GM19351 (cell line): ENCODE measurements at regions not wholly inside any gene's neighbourhood (a gene's known extent, or its start where the extent isn't known, plus 50 kb on each side); places are given as distances from the start of the nearest gene placed in this dataset.

ENCODE experiments used
- ATAC-seq: cut with Tn5 transposase; IDR thresholded peaks from one replicate; pipeline ENCODE4 v1.9.1; 2021; ENCODE audit warnings: mild to moderate bottlenecking, moderate library complexity; ENCODE audit not compliant: unreplicated experiment

DNA sequence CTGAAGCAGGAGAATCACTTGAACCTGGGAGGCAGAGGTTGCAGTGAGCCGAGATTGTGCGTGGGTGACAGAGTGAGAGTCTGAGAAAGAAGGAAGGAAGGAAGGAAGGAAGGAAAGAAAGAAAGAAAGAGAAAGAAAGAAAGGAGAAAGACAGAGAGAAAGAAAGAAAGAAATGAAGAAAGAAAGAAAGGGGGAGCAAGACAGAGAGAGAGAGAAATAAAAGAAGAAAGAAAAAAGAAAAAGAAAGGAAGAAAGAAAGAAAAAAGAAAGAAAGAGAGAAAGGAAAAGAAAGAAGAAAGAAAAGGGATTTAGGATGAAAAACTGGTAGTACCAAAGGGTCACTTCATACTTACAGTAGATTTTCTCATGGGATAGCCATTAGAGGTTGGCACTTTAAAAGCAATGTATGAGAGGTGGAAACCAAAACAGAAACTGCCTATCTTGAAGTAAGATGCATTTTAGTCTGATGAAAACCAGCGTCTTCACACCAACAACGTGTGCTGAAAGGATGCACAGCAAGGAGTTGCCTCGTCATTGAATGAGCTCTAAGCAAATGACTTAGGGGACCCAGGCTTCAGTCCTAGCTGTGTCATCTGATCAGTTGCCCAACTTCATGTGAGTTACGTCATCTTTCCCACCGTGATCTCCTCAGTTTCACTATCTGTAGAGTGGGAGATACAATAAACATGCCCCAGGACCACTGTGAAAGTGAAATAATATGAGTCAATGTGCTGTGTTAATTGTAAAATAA lies 133.9 kb upstream of the NEDD9 start:
- peak; percentile 83 for ATAC-seq

DNA sequence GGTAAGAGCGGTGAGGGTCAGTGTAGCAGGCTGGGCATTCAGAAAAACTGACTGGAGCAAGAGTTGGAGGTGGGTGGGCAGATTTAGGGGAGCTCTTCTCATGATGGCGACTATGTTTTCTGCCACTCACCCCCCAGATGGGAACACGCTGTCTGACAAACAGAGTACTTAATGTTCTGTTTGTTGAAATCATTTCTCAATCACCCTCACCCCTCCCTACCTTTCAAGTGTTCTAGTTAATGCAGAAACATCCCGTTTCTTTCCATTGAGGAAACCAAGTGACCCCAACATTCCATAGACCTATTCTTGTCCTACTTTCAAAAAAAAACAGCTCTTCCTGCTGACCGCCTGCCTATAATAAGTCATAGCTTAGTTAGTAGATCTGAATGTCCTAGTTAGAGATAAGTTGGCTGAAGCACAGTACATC lies 132.5 kb upstream of the NEDD9 start:
- no peak for ATAC-seq

DNA sequence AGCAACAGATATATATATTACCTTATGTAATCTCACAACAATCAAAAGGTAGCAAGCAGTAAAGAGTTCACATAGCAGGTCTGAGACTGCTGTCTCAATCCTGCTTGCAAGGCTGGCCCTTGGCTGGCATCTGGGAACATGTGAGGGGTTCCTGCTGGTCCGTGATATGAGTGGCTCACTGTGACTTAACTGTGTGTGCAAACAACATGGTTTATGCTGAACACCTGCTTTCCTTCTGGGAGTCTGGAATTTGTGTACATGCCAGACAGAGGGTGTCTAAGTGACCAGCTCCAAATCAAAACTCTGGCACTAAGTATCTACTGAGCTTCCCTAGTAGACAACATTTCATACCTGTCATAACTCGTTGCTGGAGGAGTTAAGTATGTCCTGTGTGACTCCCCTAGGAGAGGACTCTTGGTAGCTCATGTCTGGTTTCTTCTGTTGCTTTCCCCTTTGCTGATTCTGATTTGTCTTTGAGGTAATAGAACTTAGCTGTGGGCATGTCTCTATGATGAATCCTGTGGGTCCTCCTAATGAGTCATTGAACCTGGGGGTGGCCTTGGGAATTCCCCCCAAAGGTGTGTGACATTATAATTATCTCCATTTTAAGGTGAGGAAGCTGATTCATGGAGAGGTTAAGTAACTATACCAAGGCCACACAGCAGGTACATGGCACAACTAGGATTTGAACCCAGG lies 131.6 kb upstream of the NEDD9 start:
- no peak for ATAC-seq

DNA sequence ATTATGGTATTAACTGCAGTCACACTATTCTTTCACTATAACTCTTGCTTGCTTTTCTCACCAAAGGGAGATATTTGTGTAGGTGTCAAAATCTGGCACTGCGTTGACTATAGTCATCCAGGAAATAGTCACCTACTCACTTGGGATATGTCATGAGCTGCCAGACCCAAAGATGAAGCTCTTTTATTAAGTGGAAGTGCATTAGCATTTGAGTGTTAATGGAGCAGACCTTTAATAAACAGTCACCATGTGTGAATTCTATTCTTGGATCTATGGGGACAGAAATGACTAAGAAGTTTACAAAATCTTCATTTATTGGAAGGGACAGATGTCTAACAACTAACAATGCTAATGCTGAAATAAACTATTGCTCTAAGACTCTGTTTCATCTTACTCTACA lies 130.1 kb upstream of the NEDD9 start:
- ATAC-seq = no peak

DNA sequence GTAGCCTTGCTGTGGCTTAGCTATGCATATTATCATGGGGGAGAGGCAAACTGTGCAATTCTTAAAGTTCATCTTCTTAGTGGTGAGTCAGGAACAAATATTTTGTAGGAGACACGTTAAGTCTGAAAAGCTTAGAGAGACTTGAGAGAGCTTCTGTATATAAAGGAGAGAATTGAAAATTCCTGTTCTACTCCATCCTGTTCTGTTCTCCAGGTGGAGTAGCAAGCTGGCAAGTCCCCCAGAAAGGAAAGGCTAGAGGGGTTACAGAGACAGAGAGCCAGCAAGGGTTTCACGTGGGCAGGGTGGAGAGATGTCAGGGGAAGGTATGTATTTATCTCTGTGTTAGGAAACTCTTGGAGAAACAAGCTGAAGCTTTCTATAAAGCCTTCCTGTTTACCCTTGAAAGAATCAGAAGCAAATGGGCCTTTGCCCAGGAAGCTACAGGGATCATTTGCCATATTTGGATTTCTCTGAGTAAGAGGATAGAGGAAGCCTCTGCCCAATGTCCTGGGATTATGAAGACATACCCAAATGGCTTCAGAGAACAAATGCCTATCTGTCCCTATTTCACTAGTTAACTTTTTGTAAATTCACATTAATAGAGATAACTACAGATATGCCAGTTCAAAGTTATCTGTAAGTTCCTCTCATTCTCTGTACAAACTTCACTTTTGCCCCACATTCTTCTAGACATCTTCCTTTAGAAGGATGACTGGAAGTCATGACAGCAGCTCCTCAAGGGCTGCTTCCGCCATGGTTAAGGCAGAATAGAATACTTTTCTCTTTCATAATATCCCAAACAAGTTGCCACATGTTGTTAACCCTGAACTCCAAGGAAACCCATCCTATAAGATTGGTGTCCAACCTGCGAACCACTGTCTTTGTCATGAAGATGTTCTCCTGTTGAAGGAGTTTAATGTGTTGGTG lies 126.7 kb upstream of the NEDD9 start:
- no peak for ATAC-seq

DNA sequence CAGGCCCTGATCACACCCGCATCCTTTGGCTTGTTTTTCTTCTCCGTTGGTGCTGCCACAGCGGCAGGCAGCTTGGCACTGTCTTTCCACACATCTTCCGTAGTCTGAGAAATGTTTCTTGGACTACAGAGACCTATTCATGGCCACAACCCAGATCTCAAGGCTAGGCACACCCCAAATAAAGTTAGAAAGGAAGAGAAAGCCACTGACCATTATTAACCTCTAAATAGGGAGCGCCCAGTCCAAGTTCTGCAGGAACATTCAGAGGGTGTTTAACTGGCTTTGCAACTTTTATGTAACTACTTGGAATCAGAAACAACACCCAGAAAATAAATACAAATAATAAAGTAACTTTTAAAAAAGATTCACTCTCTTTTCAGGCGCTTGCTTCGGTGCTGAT lies 124.8 kb upstream of the NEDD9 start:
- no peak for ATAC-seq

DNA sequence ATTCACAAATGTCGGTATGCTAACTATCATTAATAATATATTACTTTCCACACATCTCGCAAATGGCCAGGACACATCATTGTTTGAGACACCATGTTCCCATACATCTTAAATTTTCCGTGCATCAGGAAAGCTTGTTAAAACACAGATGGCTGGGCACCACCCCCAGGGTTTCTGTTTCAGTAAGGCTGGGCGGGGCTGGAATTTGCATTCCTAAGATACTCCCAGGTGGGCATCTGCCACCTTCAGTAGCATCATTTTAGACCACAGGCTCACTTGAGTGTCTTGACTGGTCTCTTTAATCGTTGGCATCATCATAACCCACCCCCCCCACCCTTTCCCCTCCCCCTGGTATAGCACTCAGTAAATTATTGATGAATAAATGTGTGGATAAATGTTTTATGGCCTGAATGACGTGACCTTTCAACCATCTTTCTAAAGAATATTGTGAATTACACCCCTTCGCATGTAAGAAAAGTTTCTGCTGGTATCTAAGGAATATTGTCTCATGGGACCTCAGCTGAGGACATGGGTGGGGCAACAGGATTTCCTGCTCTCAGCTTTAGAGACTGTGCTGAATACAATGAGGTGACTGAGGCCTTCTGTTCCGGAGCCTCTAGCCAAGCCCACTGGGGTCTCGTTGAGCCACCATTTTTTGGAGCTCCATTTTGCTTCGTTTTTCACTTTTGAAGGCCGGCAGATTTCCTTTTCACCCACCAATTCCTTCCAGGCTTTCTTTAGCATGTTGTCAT lies 124.1 kb upstream of the NEDD9 start:
- ATAC-seq = no peak

DNA sequence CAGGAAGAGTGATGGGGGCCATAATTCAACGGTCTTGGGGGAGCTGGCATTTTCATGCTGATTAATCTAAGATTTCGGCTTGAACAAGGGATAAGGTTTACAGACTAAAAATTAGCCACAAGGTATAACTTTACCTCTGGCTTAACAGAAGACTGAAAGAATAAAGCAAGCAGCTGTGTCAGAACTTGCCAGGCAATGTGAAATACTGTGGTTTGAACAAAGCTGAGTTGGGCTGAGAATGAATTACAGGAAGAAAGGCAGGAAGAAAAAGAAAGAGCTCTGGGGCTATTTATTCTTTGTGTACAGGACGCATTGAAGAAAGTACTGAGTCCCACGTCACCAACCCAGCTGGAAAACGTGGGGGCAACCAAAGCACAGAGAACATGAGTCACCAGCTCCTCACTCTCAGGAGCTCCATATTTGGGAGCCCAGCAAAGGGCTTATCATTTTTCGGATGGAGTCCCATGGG lies 121.5 kb upstream of the NEDD9 start:
- ATAC-seq = no peak

DNA sequence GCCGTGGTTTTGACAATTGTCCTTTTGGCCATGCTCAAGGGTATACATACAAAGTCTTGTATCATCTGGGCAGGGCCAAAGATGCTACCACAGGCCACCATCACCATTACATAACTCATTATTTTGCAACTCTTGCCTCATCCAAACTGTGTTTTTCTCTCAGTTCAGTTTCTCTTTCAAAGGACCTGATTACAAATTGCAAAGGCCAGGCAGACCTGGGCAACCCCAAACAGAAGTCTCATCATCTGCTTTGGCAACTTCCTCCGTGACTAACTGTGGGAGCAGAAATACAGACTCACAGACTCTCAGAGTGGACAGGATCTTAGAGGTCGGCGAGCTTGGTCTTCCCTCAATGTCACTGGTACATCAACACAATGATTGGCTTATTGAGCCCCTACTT lies 117.8 kb upstream of the NEDD9 start:
- ATAC-seq = no peak

DNA sequence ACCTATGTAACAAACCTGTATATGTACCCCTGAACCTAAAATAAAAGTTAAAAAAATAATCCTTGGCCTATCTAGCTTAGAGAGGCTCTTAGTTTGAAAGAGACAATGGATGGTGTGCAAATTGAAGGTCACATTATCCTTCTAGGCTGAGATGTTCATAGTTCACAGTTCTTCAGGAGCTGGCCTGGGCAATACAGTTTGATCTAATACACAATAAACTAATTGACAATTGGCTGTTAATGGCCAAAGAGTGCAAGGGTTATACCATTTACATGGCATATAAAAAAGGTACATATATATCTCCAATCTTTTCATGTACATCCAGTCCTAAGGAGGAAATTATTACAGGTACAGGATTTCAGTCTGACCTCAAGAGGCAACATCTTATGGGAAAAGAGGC lies 117.4 kb upstream of the NEDD9 start:
- no peak for ATAC-seq

DNA sequence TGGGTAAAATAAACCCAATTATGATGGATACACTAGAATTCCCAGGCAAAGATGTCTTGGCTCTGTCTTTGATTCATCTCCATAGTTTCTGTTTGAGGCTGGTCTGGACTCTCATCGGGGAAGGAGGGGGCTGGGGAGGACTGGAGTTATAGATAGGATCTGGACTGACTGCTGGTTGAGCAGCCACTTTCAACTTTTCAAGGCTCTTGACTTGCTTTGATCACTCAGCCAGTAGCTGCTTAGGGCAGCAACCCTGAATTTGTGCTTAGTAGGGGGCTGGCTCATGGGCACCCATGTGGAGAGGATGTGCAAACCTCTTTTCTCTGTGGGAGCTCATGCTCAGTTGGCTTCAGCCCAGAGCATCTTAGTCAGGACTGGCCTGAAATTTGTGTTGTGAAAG lies 114.0 kb upstream of the NEDD9 start:
- ATAC-seq = peak; percentile 69

DNA sequence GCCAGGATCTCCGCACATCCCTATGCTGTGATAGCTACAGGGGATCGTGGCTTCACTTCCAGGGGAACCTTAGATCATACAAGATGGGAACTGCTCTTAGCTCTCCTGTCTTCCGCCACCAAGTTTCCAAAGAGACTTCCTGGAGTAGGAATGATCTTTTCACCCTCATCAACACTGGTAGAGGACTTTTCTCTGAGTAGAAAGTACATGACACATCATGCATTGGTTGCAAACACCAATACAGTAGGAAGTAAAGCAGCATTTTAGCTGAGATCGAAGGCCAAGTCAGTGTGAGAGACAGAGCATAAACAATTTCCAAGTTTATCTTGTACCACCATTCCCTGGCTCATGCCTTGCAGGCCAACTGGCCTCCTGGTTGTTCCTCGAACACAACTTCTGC lies 113.1 kb upstream of the NEDD9 start:
- no peak for ATAC-seq

DNA sequence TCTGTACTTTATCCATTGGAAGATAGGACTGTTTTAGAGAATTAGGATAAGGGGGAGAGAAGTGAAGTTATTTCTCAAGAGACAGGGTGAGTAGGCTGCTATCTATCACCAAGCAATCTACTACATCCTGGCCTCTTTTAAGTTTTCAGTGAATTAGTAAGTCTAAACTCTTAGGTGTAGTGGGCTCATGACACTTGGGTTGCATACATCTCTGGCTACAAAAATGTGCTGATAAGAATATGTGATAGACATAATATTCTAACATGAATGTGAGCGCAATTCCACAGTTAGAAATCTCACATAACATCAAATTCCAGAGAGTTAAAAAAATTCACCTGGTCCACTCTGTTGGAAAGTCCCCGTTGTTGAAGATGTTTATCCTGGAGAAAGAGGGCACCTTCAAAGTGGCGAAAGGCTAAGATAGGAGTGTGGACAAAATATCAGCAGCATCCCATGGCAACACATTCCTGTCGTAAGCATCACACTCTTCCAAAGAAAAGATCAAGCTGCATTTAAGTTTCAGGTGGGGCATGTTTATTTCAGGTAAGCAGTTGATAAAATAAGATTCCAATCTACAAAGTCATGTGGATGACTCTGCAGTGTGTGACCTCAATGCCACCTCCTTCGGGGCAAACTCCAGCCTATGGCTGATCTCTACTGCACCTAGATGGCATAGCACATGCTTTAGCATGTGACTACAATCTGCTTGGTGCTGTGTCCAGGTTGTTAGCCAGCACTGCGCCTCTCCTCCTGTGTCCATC lies 111.7 kb upstream of the NEDD9 start:
- ATAC-seq = no peak

DNA sequence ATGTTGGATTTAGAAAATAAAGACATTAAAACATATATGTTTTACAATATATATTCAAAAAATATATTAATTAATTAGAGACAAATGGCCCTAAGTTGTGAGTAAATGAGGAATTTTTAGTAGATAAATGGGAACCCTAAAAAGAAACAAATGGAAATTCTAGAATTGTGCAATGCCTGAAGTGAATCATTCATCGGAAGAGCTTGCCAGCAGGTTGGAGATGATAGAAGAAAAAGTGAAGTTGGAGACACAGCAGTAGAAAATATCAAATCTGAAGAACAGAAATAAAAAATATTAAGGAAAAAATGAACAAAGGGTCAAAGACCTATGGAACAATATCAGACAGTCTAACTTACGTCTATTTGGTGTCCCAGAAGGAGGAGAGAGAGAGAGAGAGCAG lies 109.4 kb upstream of the NEDD9 start:
- no peak for ATAC-seq

DNA sequence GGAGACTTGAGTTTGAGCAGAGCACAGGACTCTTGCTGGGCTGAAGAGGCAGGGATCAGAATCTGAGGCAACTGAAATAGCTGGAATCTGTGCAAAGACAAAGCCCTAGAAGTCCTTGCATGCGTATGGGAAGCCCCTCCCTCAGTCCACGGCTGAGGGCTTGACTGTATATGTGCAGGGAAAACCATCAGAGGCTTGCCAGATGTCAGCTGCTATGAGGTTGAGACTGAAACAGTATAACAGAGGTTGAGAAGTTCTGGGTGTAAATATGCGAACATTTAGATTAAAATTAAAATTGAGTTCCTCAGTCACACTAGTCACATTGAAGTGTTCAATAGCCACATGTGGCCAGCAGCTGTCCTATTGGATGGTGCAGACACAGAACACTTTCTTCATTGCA lies 108.8 kb upstream of the NEDD9 start:
- no peak for ATAC-seq

DNA sequence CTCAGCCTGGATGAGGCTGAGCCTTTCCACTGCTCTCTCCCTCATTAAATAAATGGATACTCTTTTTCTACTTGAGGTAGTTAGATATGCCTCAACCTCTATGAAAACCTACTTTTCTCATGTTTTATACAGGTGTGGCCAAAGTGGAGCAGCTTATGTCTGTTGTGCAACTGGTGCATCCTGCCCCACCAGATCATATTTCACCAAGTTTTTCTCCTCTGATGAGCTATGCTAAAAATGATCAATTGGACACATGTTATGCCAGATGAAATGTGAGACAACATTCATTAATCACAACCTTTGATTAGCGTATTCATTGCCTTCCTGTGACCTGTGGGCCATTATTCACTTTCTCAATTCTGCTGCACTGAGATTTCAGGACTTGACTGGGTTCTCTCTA lies 106.9 kb upstream of the NEDD9 start:
- no peak for ATAC-seq

DNA sequence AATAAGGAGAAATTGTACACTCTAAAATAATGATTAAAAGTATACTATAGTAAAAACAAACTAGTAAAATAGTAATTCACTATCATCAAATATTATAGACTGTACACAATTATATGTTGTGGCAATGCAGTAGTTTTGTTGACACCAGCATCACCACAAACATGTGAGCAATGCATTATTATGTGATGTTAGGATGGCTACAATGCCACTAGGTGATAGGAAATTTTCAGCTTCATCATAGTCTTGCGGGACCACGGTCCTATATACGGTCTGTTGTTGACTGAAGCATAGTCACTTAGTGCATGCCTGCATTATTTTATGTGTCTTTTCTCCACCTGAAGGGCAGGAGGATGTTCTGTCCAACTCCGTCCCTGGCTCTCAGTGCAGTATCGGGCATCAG lies 104.8 kb upstream of the NEDD9 start:
- ATAC-seq = no peak

DNA sequence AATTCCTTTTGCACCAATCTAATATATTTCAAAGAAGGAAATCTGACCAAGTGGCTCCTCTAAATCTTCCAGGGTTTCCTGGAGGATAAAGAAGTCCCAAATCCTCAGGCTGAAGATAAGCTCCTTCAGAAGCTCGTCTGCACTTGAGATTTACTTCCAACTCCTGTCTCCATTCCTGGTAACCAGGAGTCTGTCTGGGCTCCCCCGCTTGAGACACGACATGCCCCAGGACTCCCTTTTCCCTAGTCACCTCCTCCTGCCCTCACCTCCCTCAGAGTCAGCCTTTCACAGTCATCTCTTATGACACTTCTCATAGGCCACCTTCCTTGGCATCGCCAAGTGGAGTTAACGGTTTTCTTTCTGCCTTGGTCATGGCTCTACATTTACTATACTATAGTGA lies 103.4 kb upstream of the NEDD9 start:
- no peak for ATAC-seq

DNA sequence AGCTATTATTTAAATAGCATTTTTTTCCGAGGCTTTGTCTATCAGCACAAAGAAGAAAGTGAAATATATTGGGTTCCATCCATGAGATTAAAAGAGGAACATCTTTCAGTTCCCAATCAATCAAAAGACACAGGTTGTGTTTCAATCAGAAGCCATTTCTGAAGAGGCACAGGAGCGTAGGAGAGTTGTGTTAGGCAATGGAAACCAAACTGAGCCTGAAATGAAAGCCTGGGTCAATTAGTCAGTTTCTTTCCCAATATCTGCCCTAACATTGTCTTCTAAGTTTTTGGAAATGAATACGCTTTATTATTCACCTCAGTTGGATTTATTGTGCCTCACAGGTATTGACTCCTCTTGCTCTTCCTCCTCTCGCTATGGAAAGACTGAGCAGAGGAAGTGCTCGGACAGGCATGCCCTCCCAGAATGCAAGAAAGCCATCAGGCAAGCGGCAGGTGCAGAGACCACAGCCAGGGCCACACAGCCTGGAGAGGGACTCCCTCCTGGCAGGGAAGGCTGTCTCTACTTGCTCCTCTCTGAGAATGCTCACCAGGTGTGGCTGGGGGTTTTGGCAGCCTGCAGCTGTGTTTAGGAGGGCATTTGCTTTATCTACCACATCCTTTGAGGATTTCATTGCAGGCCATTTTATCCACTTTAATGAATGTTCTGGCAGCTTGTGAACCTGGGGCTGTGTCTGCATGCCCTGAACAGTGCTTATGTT lies 100.8 kb upstream of the NEDD9 start:
- ATAC-seq = no peak
